CD14-positive monocyte (primary cell): ENCODE measurements at regions not wholly inside any gene's neighbourhood (a gene's known extent, or its start where the extent isn't known, plus 50 kb on each side); places are given as distances from the start of the nearest gene placed in this dataset.

Experiments
- DNase-seq, 3 donors: peaks; one replicate each; pipeline ENCODE4 v3.0.0-alpha.2; 2011 to 2022
- H2AFZ ChIP-seq: 2 replicates; pipeline ENCODE4 v1.6.0; 2012; ENCODE audit warnings: mild to moderate bottlenecking, low read depth, low read length, inconsistent platforms; ENCODE audit not compliant: insufficient read depth, poor library complexity, severe bottlenecking
- H3K27ac ChIP-seq, 2 donors: 1 replicate in 1 of 2; 2 replicates in 1 of 2; pipeline ENCODE4 v1.5.1; 2012 to 2013; ENCODE audit warnings: low read length in 2 of 2, control low read depth in 1 of 2, inconsistent platforms in 1 of 2, low read depth in 1 of 2, mild to moderate bottlenecking in 1 of 2
- H3K27me3 ChIP-seq, 2 donors: one replicate each; pipeline versions ENCODE4 v1.6.0 to v1.6.1; 2011 to 2013; ENCODE audit warnings: low read length in 2 of 2; ENCODE audit not compliant: control insufficient read depth in 2 of 2, insufficient read depth in 2 of 2
- H3K36me3 ChIP-seq, 2 donors: replicated peaks in 1 of 2; 1 replicate in 1 of 2; 2 replicates in 1 of 2; pipeline versions ENCODE4 v1.5.1 to v1.6.1; 2012 to 2013; ENCODE audit warnings: low read length in 2 of 2, control low read depth in 1 of 2, inconsistent platforms in 1 of 2, mild to moderate bottlenecking in 1 of 2; ENCODE audit not compliant: insufficient read depth in 2 of 2, control insufficient read depth in 1 of 2
- H3K4me1 ChIP-seq, 2 donors: 1 replicate in 1 of 2; 2 replicates in 1 of 2; pipeline versions ENCODE4 v1.5.1 to v1.6.1; 2012 to 2013; ENCODE audit warnings: low read length in 2 of 2, control low read depth in 1 of 2, inconsistent platforms in 1 of 2, mild to moderate bottlenecking in 1 of 2, moderate library complexity in 1 of 2; ENCODE audit not compliant: insufficient read depth in 2 of 2, control insufficient read depth in 1 of 2
- H3K4me2 ChIP-seq: replicated peaks from 2 replicates; pipeline ENCODE3; 2012; ENCODE audit warnings: low read length, moderate library complexity, mild to moderate bottlenecking; ENCODE audit not compliant: poor library complexity, severe bottlenecking; ENCODE audit errors: extremely low read depth
- H3K4me3 ChIP-seq, 3 experiments: fragments of 200-600 bp in 1 of 3; sonication (generic) in 1 of 3; replicated peaks in 1 of 3; 1 replicate in 2 of 3; 2 replicates in 1 of 3; pipeline ENCODE4 v1.5.1; 2011 to 2013; ENCODE audit warnings: low read length in 3 of 3, mild to moderate bottlenecking in 3 of 3, control low read depth in 2 of 3, low read depth in 2 of 3, inconsistent platforms in 1 of 3, moderate library complexity in 1 of 3
- H3K79me2 ChIP-seq: 2 replicates; pipeline ENCODE4 v1.6.0; 2012; ENCODE audit warnings: mild to moderate bottlenecking, control low read depth, inconsistent platforms, low read length, moderate library complexity; ENCODE audit not compliant: insufficient read depth
- H3K9ac ChIP-seq: 2 replicates; pipeline ENCODE4 v1.6.0; 2017; ENCODE audit warnings: low read length, mild to moderate bottlenecking; ENCODE audit not compliant: insufficient read depth, poor library complexity, severe bottlenecking
- H3K9me3 ChIP-seq, 2 donors: replicated peaks in 1 of 2; 1 replicate in 1 of 2; 2 replicates in 1 of 2; pipeline versions ENCODE4 v1.5.1 to v1.6.1; 2012 to 2013; ENCODE audit warnings: low read length in 2 of 2, control low read depth in 1 of 2; ENCODE audit not compliant: control insufficient read depth in 1 of 2, insufficient read depth in 1 of 2
- H4K20me1 ChIP-seq: 2 replicates; pipeline ENCODE4 v1.6.0; 2012; ENCODE audit warnings: mild to moderate bottlenecking, low read length, control low read depth, moderate library complexity; ENCODE audit not compliant: insufficient read depth
- H3K27ac Mint-ChIP-seq, 7 donors: one replicate each; pipeline ENCODE4 v1.8.0; 2020; ENCODE audit warnings: mild to moderate bottlenecking in 7 of 7, mixed read lengths in 7 of 7, moderate library complexity in 6 of 7, inconsistent platforms in 2 of 7
- H3K27me3 Mint-ChIP-seq, 3 donors: one replicate each; pipeline ENCODE4 v1.8.0; 2021 to 2022; ENCODE audit warnings: low read depth in 3 of 3, mild to moderate bottlenecking in 3 of 3, mixed read lengths in 3 of 3, moderate library complexity in 3 of 3, inconsistent platforms in 1 of 3
- H3K36me3 Mint-ChIP-seq, 2 donors: one replicate each; pipeline ENCODE4 v1.8.0; 2020; ENCODE audit warnings: mixed read lengths in 2 of 2, inconsistent platforms in 1 of 2, mild to moderate bottlenecking in 1 of 2
- H3K4me1 Mint-ChIP-seq: one replicate; pipeline ENCODE4 v1.8.0; 2020; ENCODE audit warnings: mild to moderate bottlenecking, mixed read lengths
- H3K4me3 Mint-ChIP-seq, 2 donors: one replicate each; pipeline ENCODE4 v1.8.0; 2020; ENCODE audit warnings: mild to moderate bottlenecking in 2 of 2, mixed read lengths in 2 of 2, moderate library complexity in 1 of 2
- H3K9me3 Mint-ChIP-seq, 7 donors: one replicate each; pipeline ENCODE4 v1.8.0; 2020 to 2022; ENCODE audit warnings: mixed read lengths in 7 of 7, mild to moderate bottlenecking in 6 of 7, moderate library complexity in 6 of 7, inconsistent platforms in 2 of 7
- CTCF ChIP-seq: fragments of 200-600 bp; IDR thresholded peaks from one replicate; pipeline ENCODE4 v1.8.0; 2022; ENCODE audit warnings: antibody characterized with exemption, mild to moderate bottlenecking
- WGBS: methylation state at CpG from one replicate; pipeline ENCODE4 v1.1.5; 2013; ENCODE audit warnings: missing lambda C conversion rate; ENCODE audit not compliant: insufficient coverage; 5-methylcytosine and 5-hydroxymethylcytosine counted together
- intact Hi-C, 2 donors: fragments of 100-400 bp; cut with micrococcal nuclease; formaldehyde crosslinking; loops; one replicate each; pipeline versions ENCODE4 v1.15.0 to v1.15.1; 2023

DNA sequence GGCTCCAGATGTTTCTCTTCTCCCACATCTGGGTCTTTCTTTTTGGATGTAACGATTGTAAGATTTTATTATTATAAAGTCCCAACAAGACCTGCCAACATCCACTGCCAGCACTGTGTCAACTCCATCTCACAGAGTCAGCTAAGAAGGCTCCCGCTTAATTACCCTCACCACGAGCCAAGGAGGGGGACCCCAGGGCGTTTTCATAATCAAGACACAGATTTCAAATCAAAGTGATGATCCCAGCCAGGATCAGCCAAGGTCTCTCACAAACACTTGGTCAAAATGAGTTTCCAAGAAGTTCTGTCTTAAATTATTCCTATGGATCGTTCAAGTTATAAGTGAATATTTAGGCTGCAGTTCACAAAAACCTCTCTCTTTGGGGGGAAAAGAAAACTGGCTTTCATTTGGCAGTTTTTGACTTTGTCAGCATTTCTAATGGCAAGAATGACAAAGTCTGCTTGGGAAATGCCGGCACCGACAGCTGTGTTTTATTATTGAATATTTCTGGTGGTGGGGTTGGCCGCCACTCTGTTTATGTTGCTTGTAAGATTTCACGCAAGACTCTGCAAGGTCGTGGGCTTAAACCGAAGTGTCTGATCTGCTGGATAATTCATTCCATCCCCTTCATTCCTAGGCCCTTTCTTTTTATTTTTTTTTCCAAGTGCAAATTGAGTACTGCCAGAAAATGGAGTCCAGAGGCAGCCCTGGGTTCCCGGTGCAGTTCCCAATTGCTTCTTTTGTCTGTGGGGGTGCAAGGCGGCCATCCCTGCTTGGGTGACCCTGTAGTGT lies 170.2 kb upstream of the PMEPA1 start:
- H3K9me3 Mint-ChIP-seq: peaks cover 0 to 1% (median 0%) of the 10 kb centered on the region in 7 donors
- intact Hi-C loops: no loop called here
- H3K4me3 ChIP-seq: no peak overlapping the region
- H3K27me3 Mint-ChIP-seq: peaks cover 5 to 10% (median 7%) of the 10 kb centered on the region in 3 donors
- WGBS: 96% methylated on average over 4 of the region's 13 CpGs
- H3K9me3 ChIP-seq: no peaks in the 10 kb centered on the region
- H3K9ac ChIP-seq: no peak overlapping the region
- no peak for DNase-seq
- H3K4me1 Mint-ChIP-seq: no peaks in the 10 kb centered on the region
- no peaks in the 10 kb centered on the region for H3K36me3 Mint-ChIP-seq
- H3K79me2 ChIP-seq: no peaks in the 10 kb centered on the region
- no peak overlapping the region for H3K27ac ChIP-seq
- no peak overlapping the region for H2AFZ ChIP-seq
- no peaks in the 10 kb centered on the region for H3K27me3 ChIP-seq
- H3K4me3 Mint-ChIP-seq: no peak overlapping the region
- no peak for TF ChIP-seq CTCF
- H4K20me1 ChIP-seq: no peaks in the 10 kb centered on the region
- no peaks in the 10 kb centered on the region for H3K36me3 ChIP-seq
- H3K4me1 ChIP-seq: no peaks in the 10 kb centered on the region
- H3K4me2 ChIP-seq: no peak overlapping the region
- H3K27ac Mint-ChIP-seq: no peak overlapping the region

GRCh38 chr20:57879437-57879778 lies 169.6 kb upstream of the PMEPA1 start:
- no peaks in the 10 kb centered on the region for H3K4me1 ChIP-seq
- no peak overlapping the region for H3K4me3 ChIP-seq
- Mint-ChIP-seq H3K27me3 (peaks cover 5 to 10% (median 9%) of the 10 kb centered on the region in 3 donors), H3K36me3 (no peaks in the 10 kb centered on the region), H3K27ac (no peak overlapping the region), H3K4me1 (no peaks in the 10 kb centered on the region), H3K4me3 (no peak overlapping the region), H3K9me3 (peaks cover 0 to 1% (median 0%) of the 10 kb centered on the region in 7 donors)
- no peaks in the 10 kb centered on the region for H3K27me3 ChIP-seq
- intact Hi-C loops: no loop called here
- H3K27ac ChIP-seq: no peak overlapping the region
- no peak overlapping the region for H3K9ac ChIP-seq
- no peak overlapping the region for H2AFZ ChIP-seq
- no peaks in the 10 kb centered on the region for H4K20me1 ChIP-seq
- H3K36me3 ChIP-seq: no peaks in the 10 kb centered on the region
- DNase-seq: no peak
- H3K4me2 ChIP-seq: no peak overlapping the region
- 94% methylated on average over 4 of the region's 7 CpGs for WGBS
- no peaks in the 10 kb centered on the region for H3K9me3 ChIP-seq
- no peaks in the 10 kb centered on the region for H3K79me2 ChIP-seq
- no peak for TF ChIP-seq CTCF
